GM12878 (cell line): ENCODE measurements at regions not wholly inside any gene's neighbourhood (a gene's known extent, or its start where the extent isn't known, plus 50 kb on each side); places are given as distances from the start of the nearest gene placed in this dataset.

Source experiments
- EED ChIP-seq: sonication (generic); IDR thresholded peaks from 2 replicates; pipeline ENCODE4 v1.6.1; 2016; ENCODE audit warnings: antibody characterized with exemption, low read depth
- GABPA ChIP-seq: IDR thresholded peaks from 2 replicates; pipeline ENCODE4 v1.6.1; 2014; ENCODE audit warnings: antibody characterized with exemption, low read depth, mild to moderate bottlenecking, inconsistent platforms
- HCFC1 ChIP-seq: fragments of 150-350 bp; IDR thresholded peaks from 2 replicates; pipeline ENCODE4 v1.6.1; 2014; ENCODE audit warnings: low read length
- HDAC2 ChIP-seq: fragments of 200-600 bp; sonication (generic); IDR thresholded peaks from 2 replicates; pipeline ENCODE4 v1.6.1; 2017
- MYB ChIP-seq: fragments of 150-350 bp; IDR thresholded peaks from 2 replicates; pipeline ENCODE4 v1.6.1; 2014; ENCODE audit warnings: mild to moderate bottlenecking, low read depth, low read length, borderline replicate concordance
- PAX5 ChIP-seq: IDR thresholded peaks from 2 replicates; pipeline ENCODE4 v1.6.1; 2011; ENCODE audit warnings: low read depth, low read length, borderline replicate concordance
- SIN3A ChIP-seq: IDR thresholded peaks from 2 replicates; pipeline ENCODE4 v1.6.1; 2012; ENCODE audit warnings: low read depth, low read length, improper control_type of control experiment
- ZSCAN29 ChIP-seq: fragments of 450-650 bp; IDR thresholded peaks from 2 replicates; pipeline ENCODE4 v1.6.1; 2017; ENCODE audit warnings: mild to moderate bottlenecking, moderate library complexity
- TF ChIP-seq, protein P1 (sequence below): fragments of 450-650 bp; IDR thresholded peaks from 2 replicates; pipeline ENCODE4 v1.6.1; 2017; ENCODE audit warnings: mild to moderate bottlenecking, low read depth, inconsistent platforms; ENCODE audit not compliant: poor library complexity, severe bottlenecking
- TF ChIP-seq, protein P2 (sequence below): fragments of 450-650 bp; IDR thresholded peaks from 2 replicates; pipeline ENCODE4 v1.6.1; 2016; ENCODE audit warnings: mild to moderate bottlenecking, moderate library complexity, borderline replicate concordance
- TF ChIP-seq, protein P3 (sequence below): fragments of 450-650 bp; conservative IDR thresholded peaks from 2 replicates; pipeline ENCODE4 v1.6.1; 2017; ENCODE audit warnings: mild to moderate bottlenecking, moderate library complexity

DNA sequence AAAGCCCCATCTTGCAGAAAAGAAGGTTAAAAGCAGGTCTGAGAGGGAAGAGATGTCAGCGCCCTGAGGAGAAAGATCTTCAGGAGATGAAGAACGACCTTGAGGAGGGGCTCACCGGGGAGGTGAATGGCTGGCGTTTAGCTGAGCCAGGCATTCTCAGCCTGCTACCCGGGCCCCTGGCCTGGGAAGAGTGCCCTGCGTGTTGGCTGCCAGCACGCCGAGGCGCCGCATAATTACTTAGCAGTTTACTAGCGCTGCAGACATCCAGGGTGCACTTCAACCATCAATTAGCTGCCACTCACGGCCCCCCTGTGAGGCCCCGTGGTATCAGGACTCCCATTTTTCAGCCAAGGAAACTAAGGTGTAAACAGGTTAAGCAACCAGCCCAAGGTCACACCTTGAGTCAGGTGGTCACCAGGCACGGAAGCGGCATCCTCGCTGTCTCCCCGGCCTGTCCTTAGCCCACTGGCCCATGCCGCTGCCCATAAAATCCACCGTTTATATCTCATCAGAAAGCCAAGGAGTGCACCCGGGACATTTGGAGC lies 551.9 kb downstream of the BNC2 start (continued):
- TF ChIP-seq, protein P1, sequence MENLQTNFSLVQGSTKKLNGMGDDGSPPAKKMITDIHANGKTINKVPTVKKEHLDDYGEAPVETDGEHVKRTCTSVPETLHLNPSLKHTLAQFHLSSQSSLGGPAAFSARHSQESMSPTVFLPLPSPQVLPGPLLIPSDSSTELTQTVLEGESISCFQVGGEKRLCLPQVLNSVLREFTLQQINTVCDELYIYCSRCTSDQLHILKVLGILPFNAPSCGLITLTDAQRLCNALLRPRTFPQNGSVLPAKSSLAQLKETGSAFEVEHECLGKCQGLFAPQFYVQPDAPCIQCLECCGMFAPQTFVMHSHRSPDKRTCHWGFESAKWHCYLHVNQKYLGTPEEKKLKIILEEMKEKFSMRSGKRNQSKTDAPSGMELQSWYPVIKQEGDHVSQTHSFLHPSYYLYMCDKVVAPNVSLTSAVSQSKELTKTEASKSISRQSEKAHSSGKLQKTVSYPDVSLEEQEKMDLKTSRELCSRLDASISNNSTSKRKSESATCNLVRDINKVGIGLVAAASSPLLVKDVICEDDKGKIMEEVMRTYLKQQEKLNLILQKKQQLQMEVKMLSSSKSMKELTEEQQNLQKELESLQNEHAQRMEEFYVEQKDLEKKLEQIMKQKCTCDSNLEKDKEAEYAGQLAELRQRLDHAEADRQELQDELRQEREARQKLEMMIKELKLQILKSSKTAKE: no peak
- TF ChIP-seq, protein P2, sequence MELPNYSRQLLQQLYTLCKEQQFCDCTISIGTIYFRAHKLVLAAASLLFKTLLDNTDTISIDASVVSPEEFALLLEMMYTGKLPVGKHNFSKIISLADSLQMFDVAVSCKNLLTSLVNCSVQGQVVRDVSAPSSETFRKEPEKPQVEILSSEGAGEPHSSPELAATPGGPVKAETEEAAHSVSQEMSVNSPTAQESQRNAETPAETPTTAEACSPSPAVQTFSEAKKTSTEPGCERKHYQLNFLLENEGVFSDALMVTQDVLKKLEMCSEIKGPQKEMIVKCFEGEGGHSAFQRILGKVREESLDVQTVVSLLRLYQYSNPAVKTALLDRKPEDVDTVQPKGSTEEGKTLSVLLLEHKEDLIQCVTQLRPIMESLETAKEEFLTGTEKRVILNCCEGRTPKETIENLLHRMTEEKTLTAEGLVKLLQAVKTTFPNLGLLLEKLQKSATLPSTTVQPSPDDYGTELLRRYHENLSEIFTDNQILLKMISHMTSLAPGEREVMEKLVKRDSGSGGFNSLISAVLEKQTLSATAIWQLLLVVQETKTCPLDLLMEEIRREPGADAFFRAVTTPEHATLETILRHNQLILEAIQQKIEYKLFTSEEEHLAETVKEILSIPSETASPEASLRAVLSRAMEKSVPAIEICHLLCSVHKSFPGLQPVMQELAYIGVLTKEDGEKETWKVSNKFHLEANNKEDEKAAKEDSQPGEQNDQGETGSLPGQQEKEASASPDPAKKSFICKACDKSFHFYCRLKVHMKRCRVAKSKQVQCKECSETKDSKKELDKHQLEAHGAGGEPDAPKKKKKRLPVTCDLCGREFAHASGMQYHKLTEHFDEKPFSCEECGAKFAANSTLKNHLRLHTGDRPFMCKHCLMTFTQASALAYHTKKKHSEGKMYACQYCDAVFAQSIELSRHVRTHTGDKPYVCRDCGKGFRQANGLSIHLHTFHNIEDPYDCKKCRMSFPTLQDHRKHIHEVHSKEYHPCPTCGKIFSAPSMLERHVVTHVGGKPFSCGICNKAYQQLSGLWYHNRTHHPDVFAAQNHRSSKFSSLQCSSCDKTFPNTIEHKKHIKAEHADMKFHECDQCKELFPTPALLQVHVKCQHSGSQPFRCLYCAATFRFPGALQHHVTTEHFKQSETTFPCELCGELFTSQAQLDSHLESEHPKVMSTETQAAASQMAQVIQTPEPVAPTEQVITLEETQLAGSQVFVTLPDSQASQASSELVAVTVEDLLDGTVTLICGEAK: no peak
- no peak for TF ChIP-seq ZSCAN29
- TF ChIP-seq GABPA: no peak
- TF ChIP-seq, protein P3, sequence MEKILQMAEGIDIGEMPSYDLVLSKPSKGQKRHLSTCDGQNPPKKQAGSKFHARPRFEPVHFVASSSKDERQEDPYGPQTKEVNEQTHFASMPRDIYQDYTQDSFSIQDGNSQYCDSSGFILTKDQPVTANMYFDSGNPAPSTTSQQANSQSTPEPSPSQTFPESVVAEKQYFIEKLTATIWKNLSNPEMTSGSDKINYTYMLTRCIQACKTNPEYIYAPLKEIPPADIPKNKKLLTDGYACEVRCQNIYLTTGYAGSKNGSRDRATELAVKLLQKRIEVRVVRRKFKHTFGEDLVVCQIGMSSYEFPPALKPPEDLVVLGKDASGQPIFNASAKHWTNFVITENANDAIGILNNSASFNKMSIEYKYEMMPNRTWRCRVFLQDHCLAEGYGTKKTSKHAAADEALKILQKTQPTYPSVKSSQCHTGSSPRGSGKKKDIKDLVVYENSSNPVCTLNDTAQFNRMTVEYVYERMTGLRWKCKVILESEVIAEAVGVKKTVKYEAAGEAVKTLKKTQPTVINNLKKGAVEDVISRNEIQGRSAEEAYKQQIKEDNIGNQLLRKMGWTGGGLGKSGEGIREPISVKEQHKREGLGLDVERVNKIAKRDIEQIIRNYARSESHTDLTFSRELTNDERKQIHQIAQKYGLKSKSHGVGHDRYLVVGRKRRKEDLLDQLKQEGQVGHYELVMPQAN: no peak
- TF ChIP-seq MYB: no peak
- no peak for TF ChIP-seq PAX5
- no peak for TF ChIP-seq SIN3A
- TF ChIP-seq HDAC2: no peak
- TF ChIP-seq HCFC1: no peak
- TF ChIP-seq EED: no peak
